NCI-H82 treated with DMSO at 0.1 percent for 48 hours (cell line): ENCODE measurements at regions not wholly inside any gene's neighbourhood (a gene's known extent, or its start where the extent isn't known, plus 50 kb on each side); places are given as distances from the start of the nearest gene placed in this dataset.
"Not testable (repeated sequence)": the region's sequence is repeated elsewhere in the genome, so short reads cannot be mapped to it uniquely, and the experiment has no call there.

Experiments used
- DNase-seq: peaks from one replicate; lab custom pipeline; 2025; ENCODE audit not compliant: unreplicated experiment; lab: John Stamatoyannopoulos, UW

DNA sequence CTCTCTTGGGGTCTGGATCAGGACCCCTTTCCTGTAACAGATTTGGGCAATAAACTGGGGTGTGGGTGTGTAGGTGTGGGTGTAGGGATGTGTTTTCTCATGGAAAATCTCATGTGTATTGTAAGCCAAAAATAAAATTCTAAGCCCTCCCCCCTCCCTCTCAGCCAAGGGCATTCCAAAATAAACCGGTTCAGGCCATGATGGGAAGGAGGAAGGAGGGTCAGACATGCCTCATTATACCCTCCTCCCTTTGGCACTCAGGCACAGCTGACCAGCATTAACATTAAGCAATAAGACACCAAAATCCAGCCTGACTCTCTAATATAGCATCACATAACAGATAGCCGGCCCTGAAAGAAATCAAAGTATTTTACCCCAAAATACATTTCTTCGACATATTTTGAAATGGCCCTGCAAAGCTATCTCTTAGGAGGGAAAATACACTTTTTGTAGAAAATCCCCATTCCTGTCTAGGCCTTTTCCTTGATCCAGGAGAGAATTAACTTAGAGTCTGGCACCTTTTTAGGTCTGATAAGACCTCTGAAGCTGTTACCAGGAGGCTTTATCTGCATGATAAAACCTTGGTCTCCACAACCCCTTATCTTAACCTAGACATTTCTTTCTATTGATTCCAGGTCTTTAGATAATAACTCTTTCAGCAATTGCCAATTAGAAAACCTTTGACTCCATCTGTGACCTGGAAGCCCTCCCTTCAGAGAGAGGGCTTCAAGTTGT is 128.7 kb upstream of the COL5A2 start:
- DNase-seq: no peak

GRCh38 chr2:189309331-189309730 is 129.8 kb upstream of the COL5A2 start:
- DNase-seq: no peak

GRCh38 chr2:189312211-189312610 is 129.1 kb upstream of the WDR75 start:
- no peak for DNase-seq

DNA sequence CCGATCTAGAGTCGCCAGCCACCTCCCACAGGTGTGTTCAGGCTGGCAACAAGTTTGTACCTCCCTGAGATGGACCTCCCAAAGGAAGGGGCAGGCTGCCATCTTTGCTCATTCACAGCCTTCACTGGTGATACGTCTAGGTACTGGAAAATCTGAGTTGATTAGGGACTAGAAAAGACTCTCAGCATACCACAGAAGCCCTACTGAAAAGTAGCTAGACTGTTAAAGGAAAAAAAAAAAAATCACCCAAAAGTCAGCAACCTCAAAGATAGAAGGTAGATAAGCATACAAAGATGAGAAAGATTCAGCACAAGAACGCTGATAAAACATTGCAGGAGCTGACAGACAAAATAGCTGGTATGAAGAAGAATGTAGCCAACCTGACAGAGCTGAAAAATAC is 128.6 kb upstream of the WDR75 start:
- no peak for DNase-seq

DNA sequence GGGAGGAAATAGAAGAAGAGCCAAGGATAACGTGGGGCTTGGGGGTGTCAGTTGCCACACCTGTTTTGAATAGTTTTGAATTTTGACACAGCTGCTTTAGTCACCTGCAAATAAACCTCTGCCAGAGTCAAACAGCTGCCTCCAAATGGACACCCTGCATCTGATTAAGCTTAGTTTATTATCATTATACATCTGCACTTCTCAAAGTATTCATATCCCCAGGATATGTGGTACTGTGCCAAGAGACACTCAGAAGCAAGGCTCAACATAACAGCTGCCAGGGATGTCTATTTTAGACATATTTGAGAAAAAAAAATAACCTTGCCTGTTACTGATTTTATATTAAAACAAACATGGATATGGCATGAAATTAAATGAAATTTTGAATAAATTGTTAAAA is 122.5 kb upstream of the WDR75 start:
- no peak for DNase-seq

- not testable (repeated sequence) for DNase-seq
Observed at GRCh38 chr2:189319424-189319823, 121.8 kb upstream of the WDR75 start.

- DNase-seq: no peak
Observed at GRCh38 chr2:189327879-189328847, 113.1 kb upstream of the WDR75 start.

GRCh38 chr2:189328848-189329245 is 112.4 kb upstream of the WDR75 start:
- DNase-seq: no peak

DNA sequence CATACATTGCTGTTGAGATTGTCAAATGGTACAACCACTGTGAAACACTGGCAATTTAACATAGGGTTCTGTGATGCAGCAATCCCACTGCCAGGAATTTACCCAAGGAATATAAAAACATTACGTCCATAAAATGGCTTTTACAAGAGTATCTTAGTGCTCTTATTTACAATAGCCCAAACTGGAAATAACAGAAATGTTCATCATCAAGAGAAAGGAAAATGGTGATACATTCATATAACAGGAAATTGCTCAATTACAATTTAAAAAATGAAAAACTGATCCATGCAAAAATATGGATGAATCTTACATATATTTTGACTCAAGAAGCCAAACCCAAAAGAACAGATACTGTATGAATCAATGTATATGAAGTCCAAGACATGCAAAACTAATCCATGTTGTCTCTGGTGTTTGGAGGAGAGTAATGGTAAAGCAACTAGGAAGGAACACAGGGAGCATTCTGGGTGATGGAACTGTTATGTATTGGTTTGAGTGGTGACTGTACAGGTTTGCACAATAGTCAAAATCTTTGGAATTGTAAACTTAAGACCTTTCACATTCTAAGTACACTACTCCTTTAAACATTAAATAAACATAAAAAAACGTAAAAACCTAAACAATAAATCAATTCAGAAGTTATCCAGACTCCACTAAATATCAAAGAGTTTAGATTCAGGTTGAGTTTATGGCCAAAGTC is 104.8 kb upstream of the WDR75 start:
- DNase-seq: no peak

- no peak for DNase-seq
Observed at GRCh38 chr2:189337656-189338055, 103.6 kb upstream of the WDR75 start.

- no peak for DNase-seq
Observed at GRCh38 chr2:189338115-189338514, 103.2 kb upstream of the WDR75 start.

DNA sequence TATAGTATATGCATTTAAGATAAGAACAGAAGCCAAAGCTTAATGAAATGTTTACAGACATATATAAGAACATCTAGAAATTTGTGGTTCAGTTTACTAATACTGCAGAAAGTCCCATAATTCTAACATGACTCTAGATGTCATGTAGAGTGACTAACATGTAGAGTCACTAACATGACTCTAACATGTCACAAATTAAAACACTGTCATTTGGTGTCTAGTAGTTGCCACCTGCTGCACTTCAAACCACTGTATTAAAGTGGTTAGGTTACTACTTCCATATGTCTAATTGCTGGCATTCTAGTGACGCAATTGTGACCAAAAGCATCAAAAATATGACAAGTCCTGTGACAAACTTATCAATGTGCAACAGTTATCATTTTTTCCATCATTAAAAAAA is 100.2 kb upstream of the WDR75 start:
- no peak for DNase-seq

- DNase-seq: no peak
Observed at GRCh38 chr2:189344043-189344442, 97.2 kb upstream of the WDR75 start.

- no peak for DNase-seq
Observed at GRCh38 chr2:189347540-189347939, 93.7 kb upstream of the WDR75 start.

GRCh38 chr2:189348369-189348768 is 92.9 kb upstream of the WDR75 start:
- DNase-seq: no peak

DNA sequence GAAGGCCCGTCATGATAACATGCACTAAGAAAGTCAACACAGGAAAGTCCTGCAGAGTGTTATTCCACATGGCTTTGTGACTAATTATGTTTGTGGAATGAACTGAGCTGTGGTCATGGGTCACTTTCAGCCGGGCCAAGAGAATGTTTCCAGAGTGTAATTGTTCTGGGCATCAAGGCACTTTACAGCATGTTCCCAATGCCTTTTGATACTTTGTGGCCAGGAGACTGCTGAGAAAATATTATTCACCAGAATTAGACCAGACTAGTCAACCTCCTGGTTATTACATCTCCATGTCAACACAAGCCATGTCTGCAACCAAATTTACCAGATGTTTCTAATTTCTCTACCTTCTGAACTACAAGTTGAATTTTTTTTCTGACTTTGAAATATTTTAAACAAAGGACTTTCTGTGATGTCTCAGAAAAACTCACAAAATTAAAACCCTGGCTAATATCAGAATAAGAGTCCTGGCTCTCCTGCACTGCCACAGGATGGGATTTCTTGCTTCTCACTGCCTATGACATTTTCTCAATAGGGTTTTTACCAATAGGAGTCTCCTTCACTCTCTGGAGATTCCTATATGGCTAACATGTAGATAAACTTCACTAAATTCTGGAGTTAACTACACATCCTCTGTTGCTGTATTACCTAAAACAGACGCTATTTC is 90.6 kb upstream of the WDR75 start:
- no peak for DNase-seq

- not testable (repeated sequence) for DNase-seq
Observed at GRCh38 chr2:189351933-189352332, 89.3 kb upstream of the WDR75 start.

DNA sequence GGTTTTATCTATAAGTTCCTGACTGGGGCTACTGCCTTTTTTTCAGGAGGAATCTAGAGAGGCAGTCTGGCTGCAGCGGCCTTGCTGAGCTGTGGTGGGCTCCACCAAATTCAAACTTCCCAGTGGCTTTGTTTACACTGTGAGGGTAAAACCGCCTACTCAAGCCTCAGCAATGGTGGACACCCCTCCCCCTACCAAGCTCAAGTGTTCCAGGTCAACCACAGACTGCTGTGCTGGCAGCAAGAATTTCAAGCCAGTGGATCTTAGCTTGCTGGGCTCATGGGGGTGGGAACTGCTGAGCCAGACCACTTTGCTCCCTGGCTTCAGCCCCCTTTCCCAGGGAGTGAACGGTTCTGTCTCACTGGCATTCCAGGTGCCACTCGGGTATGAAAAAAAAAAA is 83.9 kb upstream of the WDR75 start:
- not testable (repeated sequence) for DNase-seq

GRCh38 chr2:189360861-189361260 is 80.4 kb upstream of the WDR75 start:
- DNase-seq: no peak

DNA sequence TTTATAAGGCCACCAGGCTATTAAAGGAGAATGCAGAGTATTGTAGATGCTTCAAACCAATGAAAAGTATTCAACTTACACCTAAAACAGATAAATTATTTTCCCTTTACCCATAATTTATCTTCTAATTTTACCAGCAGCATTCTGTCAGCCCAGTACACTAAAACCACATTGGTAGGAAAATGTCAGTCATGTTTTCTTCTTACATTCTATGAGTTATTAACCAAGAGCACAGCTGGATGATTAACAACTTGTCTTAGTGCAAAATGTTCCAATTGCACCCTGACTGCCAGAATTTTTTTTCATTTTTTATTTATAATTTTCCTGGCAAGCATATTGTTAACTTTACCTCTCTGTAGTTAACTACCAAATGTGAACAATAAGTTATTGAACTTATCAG is 79.0 kb upstream of the WDR75 start:
- DNase-seq: no peak

DNA sequence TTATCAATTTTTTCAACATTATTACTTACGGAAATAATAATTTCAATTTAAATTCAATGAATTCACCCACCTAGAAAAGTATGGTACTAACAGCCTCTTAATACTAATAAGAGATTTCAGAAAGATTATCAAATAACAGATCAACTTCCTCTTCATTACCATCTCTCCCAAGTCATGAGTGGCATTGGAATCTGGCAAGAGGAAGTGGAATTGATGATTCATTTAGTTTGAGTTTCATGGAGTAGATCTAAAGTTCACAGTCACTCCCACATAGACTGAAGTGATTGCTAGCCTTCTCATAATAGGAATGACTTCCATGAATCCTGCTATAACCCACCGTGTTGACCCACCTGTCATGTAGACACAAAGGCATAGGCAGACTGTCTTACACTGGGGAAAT is 77.7 kb upstream of the WDR75 start:
- no peak for DNase-seq
